ENCODE measurements at regions not wholly inside any gene's neighbourhood (a gene's known extent, or its start where the extent isn't known, plus 50 kb on each side); places are given as distances from the start of the nearest gene placed in this dataset.

DNA sequence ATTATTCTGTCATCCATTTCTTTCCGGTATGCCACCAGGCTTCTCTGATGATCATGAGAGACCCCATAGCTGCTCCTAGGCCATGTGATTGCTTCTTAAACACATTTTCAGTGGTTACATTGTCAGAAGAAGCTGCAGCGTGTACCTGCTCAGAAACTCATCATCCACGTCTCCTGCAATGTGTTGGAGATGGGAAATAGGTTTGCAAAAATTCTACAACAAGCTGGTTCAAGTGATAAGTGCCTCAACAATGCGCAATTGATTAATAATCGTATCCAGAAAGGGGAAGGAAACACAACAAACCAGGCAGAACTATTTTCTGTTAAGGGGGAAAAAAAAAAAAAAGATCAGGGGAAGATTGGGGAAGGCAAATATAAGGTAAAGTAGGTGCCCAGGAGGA lies 75.7 kb upstream of the THUMPD2 start:
- Histone ChIP-seq H3K36me3 (ENCODE audit: control insufficient read depth in 2 of 2, insufficient read depth in 2 of 2, low read length in 1 of 2) (no peaks in the 10 kb centered on the region), H4K20me1 (ENCODE audit: control insufficient read depth, insufficient read depth) (no peaks in the 10 kb centered on the region), H2AFZ (ENCODE audit: control insufficient read depth, low read depth, low read length) (no peak overlapping the region), H3K27me3 (replicated peaks in 1 of 2; ENCODE audit: control insufficient read depth in 2 of 2, insufficient read depth in 2 of 2, low read length in 1 of 2) (no peaks in the 10 kb centered on the region), H3K4me2 (ENCODE audit: control insufficient read depth, insufficient read depth) (no peak overlapping the region), H3K79me2 (ENCODE audit: control insufficient read depth, insufficient read depth, low read length) (no peaks in the 10 kb centered on the region), H3K4me3 (no peak overlapping the region), H3K9ac (ENCODE audit: control insufficient read depth, insufficient read depth, low read length) (no peak overlapping the region), H3K9me3 (replicated peaks; ENCODE audit: control insufficient read depth, insufficient read depth, low read length) (no peaks in the 10 kb centered on the region), H3K4me1 (ENCODE audit: control insufficient read depth, insufficient read depth, low read length) (peaks cover 8% of the 10 kb centered on the region), H3K27ac (ENCODE audit: control insufficient read depth, insufficient read depth) (no peak overlapping the region)
- intact Hi-C loops (cut with micrococcal nuclease; ENCODE audit: unreplicated experiment): no loop called here
- FAIRE-seq (no peak), ATAC-seq (no peak), DNase-seq (ENCODE audit: low read depth, low spot score) (no peak)
- POLR2A ChIA-PET: no interaction called here
- BruUV-seq (replicated peaks): no TSS peak
- SMC1A ChIA-PET (ENCODE audit: uncharacterized antibody, unreplicated experiment): no interaction called here
- RAD21 ChIA-PET (ENCODE audit: unreplicated experiment): interaction anchor here (1.0 kb wide), 1 partner anchor 15 kb away, joined by 3 read pairs; no protein-coding TSS in a partner anchor
- WGBS (ENCODE audit: insufficient coverage, insufficient replicate concordance, low lambda C conversion rate, missing lambda C conversion rate): 35% methylated on average over 5 of the region's 5 CpGs
- in situ Hi-C loops (cut with MboI): no loop called here
- CTCF ChIA-PET: interaction anchor here (1.5 kb wide), 1 partner anchor 17 kb away, joined by 5 read pairs; no protein-coding TSS in a partner anchor
- TF ChIP-seq, protein P1, sequence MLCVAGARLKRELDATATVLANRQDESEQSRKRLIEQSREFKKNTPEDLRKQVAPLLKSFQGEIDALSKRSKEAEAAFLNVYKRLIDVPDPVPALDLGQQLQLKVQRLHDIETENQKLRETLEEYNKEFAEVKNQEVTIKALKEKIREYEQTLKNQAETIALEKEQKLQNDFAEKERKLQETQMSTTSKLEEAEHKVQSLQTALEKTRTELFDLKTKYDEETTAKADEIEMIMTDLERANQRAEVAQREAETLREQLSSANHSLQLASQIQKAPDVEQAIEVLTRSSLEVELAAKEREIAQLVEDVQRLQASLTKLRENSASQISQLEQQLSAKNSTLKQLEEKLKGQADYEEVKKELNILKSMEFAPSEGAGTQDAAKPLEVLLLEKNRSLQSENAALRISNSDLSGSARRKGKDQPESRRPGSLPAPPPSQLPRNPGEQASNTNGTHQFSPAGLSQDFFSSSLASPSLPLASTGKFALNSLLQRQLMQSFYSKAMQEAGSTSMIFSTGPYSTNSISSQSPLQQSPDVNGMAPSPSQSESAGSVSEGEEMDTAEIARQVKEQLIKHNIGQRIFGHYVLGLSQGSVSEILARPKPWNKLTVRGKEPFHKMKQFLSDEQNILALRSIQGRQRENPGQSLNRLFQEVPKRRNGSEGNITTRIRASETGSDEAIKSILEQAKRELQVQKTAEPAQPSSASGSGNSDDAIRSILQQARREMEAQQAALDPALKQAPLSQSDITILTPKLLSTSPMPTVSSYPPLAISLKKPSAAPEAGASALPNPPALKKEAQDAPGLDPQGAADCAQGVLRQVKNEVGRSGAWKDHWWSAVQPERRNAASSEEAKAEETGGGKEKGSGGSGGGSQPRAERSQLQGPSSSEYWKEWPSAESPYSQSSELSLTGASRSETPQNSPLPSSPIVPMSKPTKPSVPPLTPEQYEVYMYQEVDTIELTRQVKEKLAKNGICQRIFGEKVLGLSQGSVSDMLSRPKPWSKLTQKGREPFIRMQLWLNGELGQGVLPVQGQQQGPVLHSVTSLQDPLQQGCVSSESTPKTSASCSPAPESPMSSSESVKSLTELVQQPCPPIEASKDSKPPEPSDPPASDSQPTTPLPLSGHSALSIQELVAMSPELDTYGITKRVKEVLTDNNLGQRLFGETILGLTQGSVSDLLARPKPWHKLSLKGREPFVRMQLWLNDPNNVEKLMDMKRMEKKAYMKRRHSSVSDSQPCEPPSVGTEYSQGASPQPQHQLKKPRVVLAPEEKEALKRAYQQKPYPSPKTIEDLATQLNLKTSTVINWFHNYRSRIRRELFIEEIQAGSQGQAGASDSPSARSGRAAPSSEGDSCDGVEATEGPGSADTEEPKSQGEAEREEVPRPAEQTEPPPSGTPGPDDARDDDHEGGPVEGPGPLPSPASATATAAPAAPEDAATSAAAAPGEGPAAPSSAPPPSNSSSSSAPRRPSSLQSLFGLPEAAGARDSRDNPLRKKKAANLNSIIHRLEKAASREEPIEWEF (IDR thresholded peaks at IDR 0.05; ENCODE audit: insufficient replicate concordance, low read depth, low read length): no peak
- TF ChIP-seq TCF7 (IDR thresholded peaks at IDR 0.05; ENCODE audit: borderline replicate concordance): no peak
- no peak for TF ChIP-seq SPI1 (IDR thresholded peaks at IDR 0.05; ENCODE audit: borderline replicate concordance, insufficient read depth, low read depth, low read length)
- no peak for TF ChIP-seq FOXK2 (IDR thresholded peaks at IDR 0.05)
- TF ChIP-seq ZNF384 (IDR thresholded peaks at IDR 0.05; ENCODE audit: borderline replicate concordance, low read depth, low read length): no peak
- no peak for TF ChIP-seq ZNF24 (IDR thresholded peaks at IDR 0.05)
- no peak for TF ChIP-seq NFIC (IDR thresholded peaks at IDR 0.05; ENCODE audit: low read depth, low read length)
- no peak for TF ChIP-seq KAT2A (conservative IDR thresholded peaks at IDR 0.05; ENCODE audit: control insufficient read depth, low read depth, low read length)
- TF ChIP-seq NR2C2 (IDR thresholded peaks at IDR 0.05; ENCODE audit: borderline replicate concordance, control insufficient read depth, insufficient read length, low read depth): no peak
- TF ChIP-seq TCF12 (IDR thresholded peaks at IDR 0.05; ENCODE audit: low read depth, low read length): no peak
- TF ChIP-seq PAX5 (IDR thresholded peaks at IDR 0.05; ENCODE audit: borderline replicate concordance, low read depth, low read length): no peak
- no peak for TF ChIP-seq CREB1 (IDR thresholded peaks at IDR 0.05; ENCODE audit: low read depth)
- no peak for TF ChIP-seq SMARCA5 (IDR thresholded peaks at IDR 0.05)
- TF ChIP-seq BHLHE40 (IDR thresholded peaks at IDR 0.05; ENCODE audit: borderline replicate concordance in 1 of 2, low read depth in 2 of 2, low read length in 1 of 2): no peak
- TF ChIP-seq, protein P2, sequence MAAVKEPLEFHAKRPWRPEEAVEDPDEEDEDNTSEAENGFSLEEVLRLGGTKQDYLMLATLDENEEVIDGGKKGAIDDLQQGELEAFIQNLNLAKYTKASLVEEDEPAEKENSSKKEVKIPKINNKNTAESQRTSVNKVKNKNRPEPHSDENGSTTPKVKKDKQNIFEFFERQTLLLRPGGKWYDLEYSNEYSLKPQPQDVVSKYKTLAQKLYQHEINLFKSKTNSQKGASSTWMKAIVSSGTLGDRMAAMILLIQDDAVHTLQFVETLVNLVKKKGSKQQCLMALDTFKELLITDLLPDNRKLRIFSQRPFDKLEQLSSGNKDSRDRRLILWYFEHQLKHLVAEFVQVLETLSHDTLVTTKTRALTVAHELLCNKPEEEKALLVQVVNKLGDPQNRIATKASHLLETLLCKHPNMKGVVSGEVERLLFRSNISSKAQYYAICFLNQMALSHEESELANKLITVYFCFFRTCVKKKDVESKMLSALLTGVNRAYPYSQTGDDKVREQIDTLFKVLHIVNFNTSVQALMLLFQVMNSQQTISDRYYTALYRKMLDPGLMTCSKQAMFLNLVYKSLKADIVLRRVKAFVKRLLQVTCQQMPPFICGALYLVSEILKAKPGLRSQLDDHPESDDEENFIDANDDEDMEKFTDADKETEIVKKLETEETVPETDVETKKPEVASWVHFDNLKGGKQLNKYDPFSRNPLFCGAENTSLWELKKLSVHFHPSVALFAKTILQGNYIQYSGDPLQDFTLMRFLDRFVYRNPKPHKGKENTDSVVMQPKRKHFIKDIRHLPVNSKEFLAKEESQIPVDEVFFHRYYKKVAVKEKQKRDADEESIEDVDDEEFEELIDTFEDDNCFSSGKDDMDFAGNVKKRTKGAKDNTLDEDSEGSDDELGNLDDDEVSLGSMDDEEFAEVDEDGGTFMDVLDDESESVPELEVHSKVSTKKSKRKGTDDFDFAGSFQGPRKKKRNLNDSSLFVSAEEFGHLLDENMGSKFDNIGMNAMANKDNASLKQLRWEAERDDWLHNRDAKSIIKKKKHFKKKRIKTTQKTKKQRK (IDR thresholded peaks at IDR 0.05; ENCODE audit: low read depth, low read length): no peak
- no peak for TF ChIP-seq CBX3 (IDR thresholded peaks at IDR 0.05; ENCODE audit: borderline replicate concordance, low read depth)
- no peak for TF ChIP-seq IRF4 (IDR thresholded peaks at IDR 0.05; ENCODE audit: low read depth, low read length)
- TF ChIP-seq ZNF622 (IDR thresholded peaks at IDR 0.05): no peak

Measured in GM12878 (cell line).